GM23338 (cell line): ENCODE measurements at regions not wholly inside any gene's neighbourhood (a gene's known extent, or its start where the extent isn't known, plus 50 kb on each side); places are given as distances from the start of the nearest gene placed in this dataset.

ENCODE experiments used
- CREB1 ChIP-seq: fragments of 250-450 bp; sonication (Bioruptor Pico); IDR thresholded peaks from 2 replicates; pipeline ENCODE4 v1.5.0; 2020; ENCODE audit warnings: low read depth, mild to moderate bottlenecking, moderate library complexity
- EZH2 ChIP-seq: fragments of 200-600 bp; sonication (generic); IDR thresholded peaks from one replicate; pipeline ENCODE4 v1.8.0; 2017; ENCODE audit warnings: antibody characterized with exemption, mild to moderate bottlenecking, low read depth; ENCODE audit not compliant: unreplicated experiment
- EZH2phosphoT487 ChIP-seq: fragments of 200-600 bp; sonication (generic); IDR thresholded peaks from one replicate; pipeline ENCODE4 v1.8.1; 2018; ENCODE audit warnings: antibody characterized with exemption; ENCODE audit not compliant: unreplicated experiment
- JUNB ChIP-seq: IDR thresholded peaks from one replicate; pipeline ENCODE4 v1.6.1; 2016; ENCODE audit warnings: antibody characterized with exemption; ENCODE audit not compliant: unreplicated experiment
- NANOG ChIP-seq: IDR thresholded peaks from 2 replicates; pipeline ENCODE4 v1.6.1; 2016; ENCODE audit warnings: antibody characterized with exemption, borderline replicate concordance
- POLR2AphosphoS5 ChIP-seq: IDR thresholded peaks from 2 replicates; pipeline ENCODE4 v1.6.1; 2016; ENCODE audit warnings: antibody characterized with exemption, low read depth
- STAT1 ChIP-seq: IDR thresholded peaks from one replicate; pipeline ENCODE4 v1.6.1; 2016; ENCODE audit warnings: antibody characterized with exemption; ENCODE audit not compliant: unreplicated experiment
- TF ChIP-seq, protein P1 (sequence below), 2 experiments: fragments of 200-600 bp in 1 of 2; sonication (generic) in 1 of 2; conservative IDR thresholded peaks; 2 replicates each; pipeline versions ENCODE4 v1.5.1 to v1.6.1; 2016 to 2017; ENCODE audit warnings: antibody characterized with exemption in 2 of 2, low read depth in 2 of 2, mild to moderate bottlenecking in 2 of 2, moderate library complexity in 1 of 2
- TF ChIP-seq, protein P2 (sequence below): IDR thresholded peaks from one replicate; pipeline ENCODE4 v1.6.1; 2018; ENCODE audit warnings: antibody characterized with exemption; ENCODE audit not compliant: unreplicated experiment
- TF ChIP-seq, protein P3 (sequence below): fragments of 250-450 bp; sonication (Bioruptor Pico); IDR thresholded peaks from 2 replicates; pipeline ENCODE4 v1.5.0; 2020; ENCODE audit warnings: mild to moderate bottlenecking, moderate library complexity

DNA sequence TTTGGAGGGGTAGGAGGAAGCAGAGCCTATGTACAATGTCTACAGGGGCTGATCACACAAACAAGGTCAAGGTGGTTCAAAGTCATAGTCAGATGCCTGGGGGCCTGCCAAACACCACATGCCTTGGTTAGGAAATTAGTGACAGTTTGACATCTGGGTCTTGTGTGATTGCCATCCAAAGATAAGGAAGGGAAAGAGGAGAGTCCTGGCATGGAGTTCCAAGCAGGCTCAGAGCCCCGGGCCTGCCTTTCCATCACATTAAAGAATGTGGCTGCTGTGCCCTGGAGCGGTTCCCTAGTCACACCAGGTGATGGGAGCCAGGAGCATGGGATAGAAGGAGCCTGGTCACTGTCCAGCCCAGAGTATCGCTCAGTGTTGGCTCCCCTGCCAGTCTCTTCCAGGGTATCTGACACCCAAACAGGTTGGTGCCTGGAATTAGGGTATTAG, 53.6 kb upstream of the BCL2L14 start:
- TF ChIP-seq, protein P1, sequence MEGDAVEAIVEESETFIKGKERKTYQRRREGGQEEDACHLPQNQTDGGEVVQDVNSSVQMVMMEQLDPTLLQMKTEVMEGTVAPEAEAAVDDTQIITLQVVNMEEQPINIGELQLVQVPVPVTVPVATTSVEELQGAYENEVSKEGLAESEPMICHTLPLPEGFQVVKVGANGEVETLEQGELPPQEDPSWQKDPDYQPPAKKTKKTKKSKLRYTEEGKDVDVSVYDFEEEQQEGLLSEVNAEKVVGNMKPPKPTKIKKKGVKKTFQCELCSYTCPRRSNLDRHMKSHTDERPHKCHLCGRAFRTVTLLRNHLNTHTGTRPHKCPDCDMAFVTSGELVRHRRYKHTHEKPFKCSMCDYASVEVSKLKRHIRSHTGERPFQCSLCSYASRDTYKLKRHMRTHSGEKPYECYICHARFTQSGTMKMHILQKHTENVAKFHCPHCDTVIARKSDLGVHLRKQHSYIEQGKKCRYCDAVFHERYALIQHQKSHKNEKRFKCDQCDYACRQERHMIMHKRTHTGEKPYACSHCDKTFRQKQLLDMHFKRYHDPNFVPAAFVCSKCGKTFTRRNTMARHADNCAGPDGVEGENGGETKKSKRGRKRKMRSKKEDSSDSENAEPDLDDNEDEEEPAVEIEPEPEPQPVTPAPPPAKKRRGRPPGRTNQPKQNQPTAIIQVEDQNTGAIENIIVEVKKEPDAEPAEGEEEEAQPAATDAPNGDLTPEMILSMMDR (conservative IDR thresholded peaks at IDR 0.05; ENCODE audit: low read depth in 2 of 2): no peak
- no peak for TF ChIP-seq EZH2phosphoT487
- no peak for TF ChIP-seq NANOG
- no peak for TF ChIP-seq STAT1
- no peak for TF ChIP-seq EZH2
- TF ChIP-seq, protein P2, sequence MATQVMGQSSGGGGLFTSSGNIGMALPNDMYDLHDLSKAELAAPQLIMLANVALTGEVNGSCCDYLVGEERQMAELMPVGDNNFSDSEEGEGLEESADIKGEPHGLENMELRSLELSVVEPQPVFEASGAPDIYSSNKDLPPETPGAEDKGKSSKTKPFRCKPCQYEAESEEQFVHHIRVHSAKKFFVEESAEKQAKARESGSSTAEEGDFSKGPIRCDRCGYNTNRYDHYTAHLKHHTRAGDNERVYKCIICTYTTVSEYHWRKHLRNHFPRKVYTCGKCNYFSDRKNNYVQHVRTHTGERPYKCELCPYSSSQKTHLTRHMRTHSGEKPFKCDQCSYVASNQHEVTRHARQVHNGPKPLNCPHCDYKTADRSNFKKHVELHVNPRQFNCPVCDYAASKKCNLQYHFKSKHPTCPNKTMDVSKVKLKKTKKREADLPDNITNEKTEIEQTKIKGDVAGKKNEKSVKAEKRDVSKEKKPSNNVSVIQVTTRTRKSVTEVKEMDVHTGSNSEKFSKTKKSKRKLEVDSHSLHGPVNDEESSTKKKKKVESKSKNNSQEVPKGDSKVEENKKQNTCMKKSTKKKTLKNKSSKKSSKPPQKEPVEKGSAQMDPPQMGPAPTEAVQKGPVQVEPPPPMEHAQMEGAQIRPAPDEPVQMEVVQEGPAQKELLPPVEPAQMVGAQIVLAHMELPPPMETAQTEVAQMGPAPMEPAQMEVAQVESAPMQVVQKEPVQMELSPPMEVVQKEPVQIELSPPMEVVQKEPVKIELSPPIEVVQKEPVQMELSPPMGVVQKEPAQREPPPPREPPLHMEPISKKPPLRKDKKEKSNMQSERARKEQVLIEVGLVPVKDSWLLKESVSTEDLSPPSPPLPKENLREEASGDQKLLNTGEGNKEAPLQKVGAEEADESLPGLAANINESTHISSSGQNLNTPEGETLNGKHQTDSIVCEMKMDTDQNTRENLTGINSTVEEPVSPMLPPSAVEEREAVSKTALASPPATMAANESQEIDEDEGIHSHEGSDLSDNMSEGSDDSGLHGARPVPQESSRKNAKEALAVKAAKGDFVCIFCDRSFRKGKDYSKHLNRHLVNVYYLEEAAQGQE: no peak
- TF ChIP-seq JUNB: no peak
- TF ChIP-seq POLR2AphosphoS5: no peak
- no peak for TF ChIP-seq CREB1 (CRISPR knock-in tag)
- TF ChIP-seq, protein P3, sequence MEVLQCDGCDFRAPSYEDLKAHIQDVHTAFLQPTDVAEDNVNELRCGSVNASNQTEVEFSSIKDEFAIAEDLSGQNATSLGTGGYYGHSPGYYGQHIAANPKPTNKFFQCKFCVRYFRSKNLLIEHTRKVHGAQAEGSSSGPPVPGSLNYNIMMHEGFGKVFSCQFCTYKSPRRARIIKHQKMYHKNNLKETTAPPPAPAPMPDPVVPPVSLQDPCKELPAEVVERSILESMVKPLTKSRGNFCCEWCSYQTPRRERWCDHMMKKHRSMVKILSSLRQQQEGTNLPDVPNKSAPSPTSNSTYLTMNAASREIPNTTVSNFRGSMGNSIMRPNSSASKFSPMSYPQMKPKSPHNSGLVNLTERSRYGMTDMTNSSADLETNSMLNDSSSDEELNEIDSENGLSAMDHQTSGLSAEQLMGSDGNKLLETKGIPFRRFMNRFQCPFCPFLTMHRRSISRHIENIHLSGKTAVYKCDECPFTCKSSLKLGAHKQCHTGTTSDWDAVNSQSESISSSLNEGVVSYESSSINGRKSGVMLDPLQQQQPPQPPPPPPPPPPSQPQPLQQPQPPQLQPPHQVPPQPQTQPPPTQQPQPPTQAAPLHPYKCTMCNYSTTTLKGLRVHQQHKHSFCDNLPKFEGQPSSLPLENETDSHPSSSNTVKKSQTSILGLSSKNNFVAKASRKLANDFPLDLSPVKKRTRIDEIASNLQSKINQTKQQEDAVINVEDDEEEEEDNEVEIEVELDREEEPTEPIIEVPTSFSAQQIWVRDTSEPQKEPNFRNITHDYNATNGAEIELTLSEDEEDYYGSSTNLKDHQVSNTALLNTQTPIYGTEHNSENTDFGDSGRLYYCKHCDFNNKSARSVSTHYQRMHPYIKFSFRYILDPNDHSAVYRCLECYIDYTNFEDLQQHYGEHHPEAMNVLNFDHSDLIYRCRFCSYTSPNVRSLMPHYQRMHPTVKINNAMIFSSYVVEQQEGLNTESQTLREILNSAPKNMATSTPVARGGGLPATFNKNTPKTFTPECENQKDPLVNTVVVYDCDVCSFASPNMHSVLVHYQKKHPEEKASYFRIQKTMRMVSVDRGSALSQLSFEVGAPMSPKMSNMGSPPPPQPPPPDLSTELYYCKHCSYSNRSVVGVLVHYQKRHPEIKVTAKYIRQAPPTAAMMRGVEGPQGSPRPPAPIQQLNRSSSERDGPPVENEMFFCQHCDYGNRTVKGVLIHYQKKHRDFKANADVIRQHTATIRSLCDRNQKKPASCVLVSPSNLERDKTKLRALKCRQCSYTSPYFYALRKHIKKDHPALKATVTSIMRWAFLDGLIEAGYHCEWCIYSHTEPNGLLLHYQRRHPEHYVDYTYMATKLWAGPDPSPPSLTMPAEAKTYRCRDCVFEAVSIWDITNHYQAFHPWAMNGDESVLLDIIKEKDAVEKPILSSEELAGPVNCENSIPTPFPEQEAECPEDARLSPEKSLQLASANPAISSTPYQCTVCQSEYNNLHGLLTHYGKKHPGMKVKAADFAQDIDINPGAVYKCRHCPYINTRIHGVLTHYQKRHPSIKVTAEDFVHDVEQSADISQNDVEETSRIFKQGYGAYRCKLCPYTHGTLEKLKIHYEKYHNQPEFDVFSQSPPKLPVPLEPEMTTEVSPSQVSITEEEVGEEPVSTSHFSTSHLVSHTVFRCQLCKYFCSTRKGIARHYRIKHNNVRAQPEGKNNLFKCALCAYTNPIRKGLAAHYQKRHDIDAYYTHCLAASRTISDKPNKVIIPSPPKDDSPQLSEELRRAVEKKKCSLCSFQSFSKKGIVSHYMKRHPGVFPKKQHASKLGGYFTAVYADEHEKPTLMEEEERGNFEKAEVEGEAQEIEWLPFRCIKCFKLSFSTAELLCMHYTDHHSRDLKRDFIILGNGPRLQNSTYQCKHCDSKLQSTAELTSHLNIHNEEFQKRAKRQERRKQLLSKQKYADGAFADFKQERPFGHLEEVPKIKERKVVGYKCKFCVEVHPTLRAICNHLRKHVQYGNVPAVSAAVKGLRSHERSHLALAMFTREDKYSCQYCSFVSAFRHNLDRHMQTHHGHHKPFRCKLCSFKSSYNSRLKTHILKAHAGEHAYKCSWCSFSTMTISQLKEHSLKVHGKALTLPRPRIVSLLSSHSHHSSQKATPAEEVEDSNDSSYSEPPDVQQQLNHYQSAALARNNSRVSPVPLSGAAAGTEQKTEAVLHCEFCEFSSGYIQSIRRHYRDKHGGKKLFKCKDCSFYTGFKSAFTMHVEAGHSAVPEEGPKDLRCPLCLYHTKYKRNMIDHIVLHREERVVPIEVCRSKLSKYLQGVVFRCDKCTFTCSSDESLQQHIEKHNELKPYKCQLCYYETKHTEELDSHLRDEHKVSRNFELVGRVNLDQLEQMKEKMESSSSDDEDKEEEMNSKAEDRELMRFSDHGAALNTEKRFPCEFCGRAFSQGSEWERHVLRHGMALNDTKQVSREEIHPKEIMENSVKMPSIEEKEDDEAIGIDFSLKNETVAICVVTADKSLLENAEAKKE (CRISPR knock-in tag): no peak
